HG02642 (cell line): ENCODE measurements at regions not wholly inside any gene's neighbourhood (a gene's known extent, or its start where the extent isn't known, plus 50 kb on each side); places are given as distances from the start of the nearest gene placed in this dataset.
"Not testable (repeated sequence)": the region's sequence is repeated elsewhere in the genome, so short reads cannot be mapped to it uniquely, and the experiment has no call there.

Experiments used
- ATAC-seq: cut with Tn5 transposase; IDR thresholded peaks from one replicate; pipeline ENCODE4 v1.9.1; 2021; ENCODE audit warnings: mild to moderate bottlenecking; ENCODE audit not compliant: unreplicated experiment, poor library complexity

DNA sequence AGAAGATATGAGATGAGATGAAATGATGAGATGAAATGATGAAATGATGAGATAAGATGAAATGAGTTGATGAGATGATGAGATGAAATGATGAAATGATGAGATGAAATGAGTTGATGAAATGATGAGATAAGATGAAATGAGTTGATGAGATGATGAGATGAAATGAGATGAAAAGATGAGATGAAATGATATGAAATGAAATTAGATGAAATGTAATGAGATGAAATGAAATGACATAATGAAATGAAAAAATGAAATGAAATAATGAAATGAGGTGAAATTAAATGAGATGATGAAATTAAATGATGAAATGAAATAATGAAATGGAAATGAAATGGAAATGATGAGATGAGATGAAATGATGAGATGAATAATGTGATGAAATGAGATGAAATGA, 231.6 kb downstream of the GOLGA6L6 start:
- ATAC-seq: not testable (repeated sequence)

DNA sequence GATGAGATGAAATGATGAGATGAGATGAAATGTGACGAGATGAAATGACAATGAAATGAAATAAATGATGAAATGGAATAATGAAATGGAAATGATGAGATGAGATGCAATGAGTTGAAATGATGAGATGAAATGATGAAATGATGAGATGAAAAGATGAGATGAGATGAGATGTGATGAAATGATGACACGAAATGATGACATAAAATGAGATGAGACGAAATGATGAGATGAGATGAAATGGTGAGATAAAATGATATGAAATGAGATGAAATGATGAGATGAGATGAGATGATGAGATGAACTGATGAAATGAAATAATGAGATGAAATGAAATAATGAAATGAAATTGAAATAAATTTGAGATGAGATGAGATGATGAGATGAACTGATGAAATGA, 232.2 kb downstream of the GOLGA6L6 start:
- ATAC-seq: not testable (repeated sequence)

DNA sequence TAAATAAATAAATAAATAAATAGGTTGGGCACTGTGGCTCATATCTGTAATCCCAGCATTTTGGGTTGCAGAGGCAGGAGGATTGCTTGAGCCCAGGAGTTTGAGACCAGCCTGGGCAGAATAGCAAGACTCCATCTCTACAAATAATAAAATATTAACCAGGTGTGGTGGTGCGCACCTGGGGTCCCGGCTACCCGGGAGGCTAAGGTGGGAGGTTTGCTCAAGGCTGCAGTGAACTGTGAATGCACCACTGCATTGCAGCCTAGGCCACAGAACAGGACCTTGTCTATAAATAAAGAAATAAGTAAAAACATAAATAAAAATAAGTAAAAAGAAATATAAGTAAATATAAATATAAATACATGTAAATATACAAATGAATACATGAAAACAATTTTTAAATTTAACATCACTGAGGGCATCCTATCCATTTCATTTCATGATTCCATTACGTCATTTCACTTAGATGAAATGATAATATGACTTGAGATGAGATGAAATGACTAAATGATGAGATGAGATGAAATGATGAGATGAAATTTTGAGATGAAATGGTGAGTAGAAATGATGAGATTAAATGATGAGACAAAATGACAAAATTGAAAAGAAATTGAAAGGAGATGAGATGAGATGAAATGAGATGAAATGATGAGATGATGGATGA, 233.4 kb downstream of the GOLGA6L6 start:
- ATAC-seq: not testable (repeated sequence)

DNA sequence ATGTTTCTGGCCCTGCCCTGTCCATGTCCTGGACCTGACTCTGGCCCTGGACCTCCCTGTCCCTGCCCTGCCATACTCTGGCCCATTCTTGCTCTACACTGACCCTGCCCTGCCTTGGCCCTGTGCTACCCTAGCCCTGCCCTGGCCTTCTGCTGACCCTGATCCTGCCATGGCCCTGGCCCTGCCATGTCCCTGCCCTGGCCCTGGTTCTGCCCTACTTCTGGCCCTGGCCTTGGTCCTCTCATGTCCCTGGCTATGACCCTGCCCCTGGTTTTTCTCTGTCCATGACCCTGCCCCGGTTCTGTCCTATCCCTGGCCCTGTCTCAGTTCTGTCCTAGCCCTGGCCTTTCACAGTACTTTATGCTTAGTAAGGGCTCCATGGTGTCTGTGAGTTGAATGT, 234.5 kb downstream of the GOLGA6L6 start:
- not testable (repeated sequence) for ATAC-seq

DNA sequence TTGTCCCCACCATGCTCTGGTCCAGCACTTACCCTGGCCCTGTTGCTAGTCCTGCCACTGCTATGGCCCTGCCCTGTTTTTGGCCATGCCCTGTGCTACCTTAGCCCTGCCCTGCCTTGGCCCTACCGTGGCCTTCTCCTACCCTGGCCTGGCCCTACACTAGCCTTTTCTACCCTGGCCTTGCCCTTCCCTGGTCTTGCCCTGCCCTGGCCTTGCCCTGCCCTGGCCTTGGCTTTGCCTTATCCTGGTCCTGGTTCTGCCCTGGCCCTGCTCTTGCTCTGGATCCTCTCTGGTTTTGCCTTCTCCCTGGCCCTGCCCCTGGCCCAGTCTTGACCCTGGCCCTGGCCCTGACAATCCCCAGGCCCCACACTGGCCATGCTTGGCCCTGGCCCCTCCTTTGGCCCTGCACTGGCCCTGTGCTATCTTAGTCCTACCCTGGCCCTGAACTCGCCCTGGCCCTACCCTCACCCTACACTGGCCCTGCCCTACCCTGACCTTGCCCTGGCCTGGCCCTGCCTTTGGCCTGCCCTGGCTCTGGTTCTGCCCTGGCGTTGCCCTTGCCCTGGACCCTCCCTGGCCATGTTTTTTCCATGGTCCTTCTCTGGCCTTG, 235.0 kb downstream of the GOLGA6L6 start:
- not testable (repeated sequence) for ATAC-seq

- not testable (repeated sequence) for ATAC-seq
Observed at GRCh38 chr15:20305912-20306311, 235.7 kb downstream of the GOLGA6L6 start.

DNA sequence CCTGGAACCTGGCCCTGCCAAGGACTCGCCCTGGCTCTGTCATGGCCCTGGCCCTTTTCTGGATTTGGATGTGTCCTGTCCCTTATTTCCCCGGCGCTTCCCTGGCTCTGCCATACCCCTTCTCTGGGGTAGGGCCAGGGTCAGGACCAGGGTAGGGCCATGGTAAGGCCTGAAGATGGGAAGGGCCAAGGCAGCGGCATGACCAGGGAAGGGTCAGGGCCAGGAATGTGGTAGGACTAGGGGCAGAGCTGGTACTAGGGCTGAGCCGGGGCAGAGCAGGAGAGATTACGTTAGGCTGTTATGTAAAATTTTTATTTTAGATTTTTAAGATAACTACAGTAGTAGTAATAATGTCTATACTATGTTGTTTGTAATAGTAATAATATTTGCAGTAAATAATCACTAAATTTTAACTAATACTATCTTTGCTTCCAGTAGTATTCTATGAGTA, 236.6 kb downstream of the GOLGA6L6 start:
- not testable (repeated sequence) for ATAC-seq

DNA sequence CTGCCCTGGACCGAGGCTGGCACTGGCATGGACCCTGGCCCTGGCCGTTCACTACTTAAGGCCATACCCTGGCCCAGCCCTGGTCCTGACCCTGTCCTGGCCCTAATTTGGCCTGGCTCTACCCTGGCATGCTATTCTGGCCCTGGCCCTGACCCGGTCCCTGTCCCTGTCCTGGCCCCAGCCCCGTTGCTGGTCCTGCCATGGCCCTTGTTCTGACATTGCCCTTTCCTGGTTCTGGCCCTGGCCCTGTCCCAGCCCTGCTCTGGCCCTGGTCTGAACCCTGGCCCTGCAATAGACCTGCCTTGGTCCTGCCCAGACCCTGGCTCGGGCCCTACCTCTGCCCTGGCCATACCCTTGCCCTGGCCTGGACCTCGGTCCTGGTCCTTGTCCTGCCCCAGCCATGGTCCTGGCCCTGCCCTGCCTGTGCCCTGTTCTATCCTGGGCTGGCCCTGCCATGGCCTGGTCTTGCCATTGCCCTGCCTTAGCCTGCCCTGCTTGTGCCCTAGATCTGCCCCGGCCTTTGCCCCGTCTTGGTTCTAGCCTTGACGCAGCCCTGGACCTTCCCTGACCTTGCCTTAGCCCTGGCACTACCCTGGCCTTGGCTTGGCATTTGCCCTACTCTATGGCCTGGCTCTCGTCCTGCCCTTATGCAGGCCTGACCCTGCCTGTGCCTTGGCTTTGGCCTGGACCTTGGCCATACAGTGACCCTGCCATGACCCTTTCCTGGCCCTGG, 237.2 kb downstream of the GOLGA6L6 start:
- ATAC-seq: not testable (repeated sequence)

DNA sequence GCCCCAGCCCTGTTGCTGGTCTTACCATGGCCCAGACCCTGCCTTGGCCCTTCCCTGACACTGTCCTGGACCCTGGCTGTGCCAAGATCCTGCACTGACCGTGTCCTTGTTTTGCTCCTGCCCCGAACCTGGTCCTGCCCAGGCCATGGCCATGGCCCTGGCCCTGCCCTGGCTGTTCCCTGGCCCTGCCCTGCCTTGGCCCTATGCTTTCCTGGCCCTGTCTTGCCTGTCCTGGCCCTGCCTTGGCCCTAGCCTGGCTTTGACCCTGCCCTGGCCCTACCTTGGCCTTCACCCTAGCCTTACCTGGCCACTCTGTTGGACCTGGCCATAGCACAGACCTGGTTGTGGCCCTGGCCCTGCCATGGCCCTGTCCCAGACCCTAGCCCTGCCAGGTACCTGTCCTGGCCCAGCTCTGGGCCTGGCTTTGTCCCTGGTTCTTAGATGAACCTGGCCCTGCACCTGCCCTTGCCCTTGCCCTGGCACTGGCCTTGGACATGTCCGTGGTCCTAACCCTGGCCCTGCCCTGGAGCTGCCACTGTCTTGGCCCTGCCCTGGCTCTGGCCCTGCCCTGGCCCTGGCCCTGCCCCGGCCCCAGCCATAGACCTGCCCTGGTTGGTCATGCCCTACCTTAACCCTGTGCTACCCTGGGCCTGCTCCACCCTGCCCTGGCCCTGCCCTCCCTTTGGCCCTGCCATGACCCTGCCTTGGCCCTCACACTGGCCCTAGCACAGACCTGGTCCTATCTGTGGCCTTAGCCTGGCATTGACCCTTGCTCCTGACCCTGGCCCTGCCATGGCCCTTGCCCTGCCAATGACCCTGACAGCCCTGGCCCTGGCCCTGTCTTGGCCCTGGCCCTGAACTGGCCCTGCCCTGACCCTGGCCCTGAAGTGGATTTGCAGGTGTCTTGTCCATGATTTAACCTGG, 238.1 kb downstream of the GOLGA6L6 start:
- not testable (repeated sequence) for ATAC-seq

- not testable (repeated sequence) for ATAC-seq
Observed at GRCh38 chr15:20302141-20303069, 239.2 kb downstream of the GOLGA6L6 start.

GRCh38 chr15:20301471-20302081, 240.0 kb downstream of the GOLGA6L6 start:
- ATAC-seq: not testable (repeated sequence)

GRCh38 chr15:20301041-20301390, 240.6 kb downstream of the GOLGA6L6 start:
- not testable (repeated sequence) for ATAC-seq

DNA sequence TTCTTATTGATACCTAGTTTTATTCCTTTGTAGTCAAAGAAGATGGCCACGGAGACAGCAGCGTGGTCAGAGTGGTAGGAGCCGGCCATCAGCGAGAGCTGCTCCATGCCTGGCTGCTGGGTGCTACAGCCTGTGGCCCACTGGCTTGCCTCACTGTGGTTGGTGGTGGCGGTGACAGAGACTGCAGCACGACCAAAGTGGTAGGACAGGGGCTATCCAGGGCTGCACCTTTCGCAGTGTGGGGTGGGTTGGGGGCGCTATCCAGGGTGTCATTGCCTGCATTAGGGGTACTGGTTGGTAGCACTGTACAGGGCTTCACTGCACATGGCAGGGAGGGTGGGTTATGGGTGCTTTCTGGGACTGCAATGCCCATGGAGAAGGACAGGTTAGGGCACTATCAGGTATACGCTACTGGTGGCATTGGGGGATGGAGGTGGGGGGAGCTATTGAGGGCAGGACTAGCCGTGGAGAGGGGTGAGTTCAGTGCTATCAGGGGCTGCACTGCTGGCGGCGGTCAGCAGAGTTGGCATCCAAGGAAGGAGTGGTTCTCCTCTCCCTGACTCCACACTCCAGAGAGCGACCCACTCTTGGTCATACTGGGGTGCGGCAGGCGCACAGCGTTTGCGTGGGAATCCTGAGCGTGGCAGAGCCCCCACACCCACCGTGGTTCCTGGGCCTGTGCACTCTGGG, 241.1 kb downstream of the GOLGA6L6 start:
- ATAC-seq: not testable (repeated sequence)

DNA sequence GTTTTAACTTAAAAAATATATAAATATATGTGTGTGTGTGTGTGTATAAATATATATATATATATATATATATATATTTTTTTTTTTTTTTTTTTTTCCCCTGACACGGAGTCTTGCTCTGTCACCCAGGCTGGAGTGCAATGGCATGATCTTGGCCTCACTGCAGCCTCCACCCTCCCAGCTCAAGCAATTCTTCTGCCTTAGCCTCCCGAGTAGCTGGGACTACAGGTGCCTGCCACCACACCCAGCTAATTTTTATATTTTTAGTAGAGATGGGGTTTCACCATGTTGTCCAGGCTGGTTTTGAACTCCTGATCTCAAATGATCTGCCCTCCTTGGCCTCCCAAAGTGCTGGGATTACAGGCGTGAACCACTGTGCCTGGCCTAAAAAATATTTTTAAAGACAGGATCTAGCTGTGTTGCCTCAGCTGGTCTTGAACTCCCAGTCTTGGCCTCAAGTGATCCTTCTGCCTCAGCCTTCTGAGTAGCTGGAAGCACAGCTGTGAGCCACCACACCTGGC, 243.9 kb downstream of the GOLGA6L6 start:
- not testable (repeated sequence) for ATAC-seq

DNA sequence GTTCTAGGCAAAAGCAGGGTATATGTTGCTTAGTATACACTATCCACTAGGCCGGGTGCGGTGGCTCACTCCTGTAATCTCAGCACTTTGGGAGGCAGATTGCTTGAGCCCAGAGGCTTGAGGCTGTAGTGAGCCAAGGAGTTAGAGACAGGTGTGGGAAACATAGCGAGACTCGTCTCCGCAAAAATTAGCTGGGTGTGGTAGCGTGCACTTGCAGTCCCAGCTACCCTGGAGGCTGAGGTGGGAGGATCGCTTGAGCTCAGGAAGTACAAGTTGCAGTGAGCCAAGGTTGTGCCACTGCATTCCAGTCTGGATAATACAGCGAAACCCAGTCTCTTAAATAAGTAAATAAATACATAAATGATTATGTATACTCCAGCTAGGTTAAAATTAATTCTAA, 245.3 kb downstream of the GOLGA6L6 start:
- not testable (repeated sequence) for ATAC-seq

GRCh38 chr15:20295238-20295811, 246.3 kb downstream of the GOLGA6L6 start:
- ATAC-seq: no peak

- no peak for ATAC-seq
Observed at GRCh38 chr15:20294651-20295237, 246.9 kb downstream of the GOLGA6L6 start.
